GM19372 (cell line): ENCODE measurements at regions not wholly inside any gene's neighbourhood (a gene's known extent, or its start where the extent isn't known, plus 50 kb on each side); places are given as distances from the start of the nearest gene placed in this dataset.

Experiments used
- ATAC-seq: cut with Tn5 transposase; IDR thresholded peaks from one replicate; pipeline ENCODE4 v1.9.1; 2021; ENCODE audit warnings: mild to moderate bottlenecking, low read depth, moderate library complexity; ENCODE audit not compliant: unreplicated experiment

GRCh38 chr13:57063007-57063406 is 77.7 kb upstream of the PRR20A start:
- ATAC-seq, result no peak

- no peak for ATAC-seq
Observed at GRCh38 chr13:57073983-57074382, 66.7 kb upstream of the PRR20A start.

- no peak for ATAC-seq
Observed at GRCh38 chr13:57075588-57075987, 65.1 kb upstream of the PRR20A start.

GRCh38 chr13:57087006-57087405 is 53.7 kb upstream of the PRR20A start:
- no peak for ATAC-seq
